SK-N-SH treated with all-trans-retinoic acid at 6 μM for 48 hours (cell line): ENCODE measurements at regions not wholly inside any gene's neighbourhood (a gene's known extent, or its start where the extent isn't known, plus 50 kb on each side); places are given as distances from the start of the nearest gene placed in this dataset.

Experiments
- ATAC-seq: fragments of 200-7000 bp; cut with Tn5 transposase; 3 replicates; pipeline ENCODE4 v1.9.1; 2020; ENCODE audit warnings: mild to moderate bottlenecking, moderate library complexity
- ARNTL ChIP-seq: fragments of 450-650 bp; formaldehyde crosslinking; IDR thresholded peaks from 2 replicates; pipeline ENCODE4 v1.5.0; 2020; ENCODE audit warnings: low read depth, mild to moderate bottlenecking, moderate library complexity, borderline replicate concordance
- BACH2 ChIP-seq: fragments of 250-450 bp; sonication (Bioruptor Pico); IDR thresholded peaks from 2 replicates; pipeline ENCODE4 v1.9.0; 2021; ENCODE audit warnings: mild to moderate bottlenecking, borderline replicate concordance
- CREB5 ChIP-seq: fragments of 250-450 bp; sonication (Bioruptor Pico); IDR thresholded peaks from 2 replicates; pipeline ENCODE4 v1.5.1; 2020; ENCODE audit warnings: low read depth, mild to moderate bottlenecking, moderate library complexity
- CSDC2 ChIP-seq: fragments of 250-450 bp; sonication (Bioruptor Pico); IDR thresholded peaks from 2 replicates; pipeline ENCODE4 v1.5.0; 2020; ENCODE audit warnings: mild to moderate bottlenecking, moderate library complexity
- CSRNP3 ChIP-seq: fragments of 250-450 bp; sonication (Bioruptor Pico); IDR thresholded peaks from 2 replicates; pipeline ENCODE4 v1.5.1; 2021; ENCODE audit warnings: mild to moderate bottlenecking, moderate library complexity
- ESRRG ChIP-seq: fragments of 250-450 bp; sonication (Bioruptor Pico); IDR thresholded peaks from 2 replicates; pipeline ENCODE4 v1.6.1; 2021; ENCODE audit warnings: mild to moderate bottlenecking
- GLIS3 ChIP-seq: fragments of 250-450 bp; sonication (Bioruptor Pico); IDR thresholded peaks from 2 replicates; pipeline ENCODE4 v1.5.0; 2020; ENCODE audit warnings: mild to moderate bottlenecking, moderate library complexity
- ISL1 ChIP-seq: fragments of 250-450 bp; sonication (Bioruptor Pico); IDR thresholded peaks from 2 replicates; pipeline ENCODE4 v2.1.2; 2022; ENCODE audit warnings: mild to moderate bottlenecking, moderate library complexity
- PATZ1 ChIP-seq: fragments of 250-450 bp; sonication (Bioruptor Pico); IDR thresholded peaks from 2 replicates; pipeline ENCODE4 v1.8.0; 2020; ENCODE audit warnings: mild to moderate bottlenecking, moderate library complexity, borderline replicate concordance
- POU6F1 ChIP-seq: fragments of 250-450 bp; sonication (Bioruptor Pico); IDR thresholded peaks from 2 replicates; pipeline ENCODE4 v1.8.0; 2021; ENCODE audit warnings: low read depth, mild to moderate bottlenecking, moderate library complexity, borderline replicate concordance
- PPARA ChIP-seq: fragments of 250-450 bp; sonication (Bioruptor Pico); IDR thresholded peaks from 2 replicates; pipeline ENCODE4 v1.5.0; 2020; ENCODE audit warnings: mild to moderate bottlenecking, borderline replicate concordance
- RARB ChIP-seq: fragments of 250-450 bp; sonication (Bioruptor Pico); IDR thresholded peaks from 2 replicates; pipeline ENCODE4 v1.8.0; 2021; ENCODE audit warnings: mild to moderate bottlenecking, moderate library complexity
- SNAI2 ChIP-seq: fragments of 250-450 bp; sonication (Bioruptor Pico); IDR thresholded peaks from 2 replicates; pipeline ENCODE4 v1.5.0; 2020; ENCODE audit warnings: mild to moderate bottlenecking, moderate library complexity
- TCF4 ChIP-seq: fragments of 250-450 bp; sonication (Bioruptor Pico); IDR thresholded peaks from 2 replicates; pipeline ENCODE4 v1.8.0; 2021; ENCODE audit warnings: mild to moderate bottlenecking, moderate library complexity, borderline replicate concordance
- TOX ChIP-seq: fragments of 250-450 bp; sonication (Bioruptor Pico); IDR thresholded peaks from 2 replicates; pipeline ENCODE4 v1.8.0; 2021; ENCODE audit warnings: mild to moderate bottlenecking, moderate library complexity, borderline replicate concordance
- TSHZ2 ChIP-seq: fragments of 250-450 bp; sonication (Bioruptor Pico); IDR thresholded peaks from 2 replicates; pipeline ENCODE4 v1.5.0; 2020; ENCODE audit warnings: mild to moderate bottlenecking, moderate library complexity
- ZC3H10 ChIP-seq: fragments of 250-450 bp; sonication (Bioruptor Pico); IDR thresholded peaks from 2 replicates; pipeline ENCODE4 v1.5.1; 2021; ENCODE audit warnings: mild to moderate bottlenecking, moderate library complexity
- ZFP3 ChIP-seq: fragments of 250-450 bp; sonication (Bioruptor Pico); IDR thresholded peaks from 2 replicates; pipeline ENCODE4 v1.5.0; 2020; ENCODE audit warnings: mild to moderate bottlenecking, moderate library complexity
- ZFP30 ChIP-seq: fragments of 450-650 bp; formaldehyde crosslinking; IDR thresholded peaks from 2 replicates; pipeline ENCODE4 v1.5.0; 2022; ENCODE audit warnings: mild to moderate bottlenecking, moderate library complexity
- ZNF565 ChIP-seq: fragments of 450-650 bp; formaldehyde crosslinking; conservative IDR thresholded peaks from 2 replicates; pipeline ENCODE4 v1.5.0; 2020; ENCODE audit warnings: low read depth, mild to moderate bottlenecking, moderate library complexity
- ZNF70 ChIP-seq: fragments of 450-650 bp; formaldehyde crosslinking; IDR thresholded peaks from 2 replicates; pipeline ENCODE4 v1.5.0; 2020; ENCODE audit warnings: mild to moderate bottlenecking, moderate library complexity
- ZNF8 ChIP-seq: fragments of 450-650 bp; formaldehyde crosslinking; IDR thresholded peaks from 2 replicates; pipeline ENCODE4 v1.5.0; 2020; ENCODE audit warnings: mild to moderate bottlenecking, moderate library complexity

- TF ChIP-seq ZFP30 (CRISPR knock-in tag) (no peak), CSDC2 (no peak), ZNF70 (CRISPR knock-in tag) (no peak), PATZ1 (CRISPR knock-in tag) (no peak), BACH2 (CRISPR knock-in tag) (no peak)
- TF ChIP-seq, all 23 proteins: peak for 0
- ATAC-seq = no peak
Observed at GRCh38 chr5:5816960-5817359, 394.5 kb downstream of the ICE1 start.

GRCh38 chr5:5813441-5813840 is 391.0 kb downstream of the ICE1 start:
- no peak for ATAC-seq
- TF ChIP-seq TOX (CRISPR knock-in tag) (no peak), ZFP3 (no peak), ZNF565 (no peak), BACH2 (CRISPR knock-in tag) (no peak), ZC3H10 (CRISPR knock-in tag) (no peak), POU6F1 (CRISPR knock-in tag) (no peak), ZNF70 (CRISPR knock-in tag) (no peak), PPARA (CRISPR knock-in tag) (no peak), ARNTL (no peak), ESRRG (no peak), PATZ1 (CRISPR knock-in tag) (no peak), CREB5 (CRISPR knock-in tag) (no peak), SNAI2 (CRISPR knock-in tag) (no peak), GLIS3 (no peak), CSDC2 (no peak), TCF4 (CRISPR knock-in tag) (no peak), CSRNP3 (CRISPR knock-in tag) (no peak), RARB (CRISPR knock-in tag) (no peak), TSHZ2 (no peak), ZNF8 (no peak)
- TF ChIP-seq, all 23 proteins: peak for 0

- TF ChIP-seq CSDC2 = no peak
- TF ChIP-seq ESRRG = no peak
- no peak for TF ChIP-seq ZFP30 (CRISPR knock-in tag)
- no peak for TF ChIP-seq ZNF8
- TF ChIP-seq PATZ1 (CRISPR knock-in tag) = no peak
- no peak for TF ChIP-seq BACH2 (CRISPR knock-in tag)
- TF ChIP-seq ZC3H10 (CRISPR knock-in tag) = no peak
- no peak for TF ChIP-seq CREB5 (CRISPR knock-in tag)
- TF ChIP-seq PPARA (CRISPR knock-in tag) = no peak
- no peak for TF ChIP-seq ISL1 (CRISPR knock-in tag)
- no peak for ATAC-seq
Observed at GRCh38 chr5:5810461-5810860, 388.0 kb downstream of the ICE1 start.
